ENCODE measurements at regions not wholly inside any gene's neighbourhood (a gene's known extent, or its start where the extent isn't known, plus 50 kb on each side); places are given as distances from the start of the nearest gene placed in this dataset.
"Not testable (repeated sequence)": the region's sequence is repeated elsewhere in the genome, so short reads cannot be mapped to it uniquely, and the experiment has no call there.

DNA sequence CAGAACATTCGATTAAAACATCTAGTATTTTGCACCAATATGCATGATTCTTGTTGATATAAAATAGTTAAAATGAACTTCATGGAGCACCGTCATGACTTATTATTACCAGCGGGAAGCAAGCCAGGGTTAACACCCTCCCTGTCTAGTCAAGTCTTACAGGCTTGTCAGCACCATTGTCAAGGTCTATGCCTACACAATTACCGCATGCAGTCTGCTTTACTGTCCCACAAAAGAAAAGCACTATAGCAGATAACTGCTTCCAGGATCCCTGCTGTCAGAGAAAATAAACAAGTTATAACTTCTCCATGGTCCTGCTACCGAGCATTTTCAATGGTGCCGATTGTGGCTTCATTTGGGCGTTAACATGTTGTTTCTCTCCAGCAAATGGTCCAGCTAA, 968.0 kb upstream of the FAM98A start:
- no peak for DNase-seq (ENCODE audit: low read depth, low spot score)

DNA sequence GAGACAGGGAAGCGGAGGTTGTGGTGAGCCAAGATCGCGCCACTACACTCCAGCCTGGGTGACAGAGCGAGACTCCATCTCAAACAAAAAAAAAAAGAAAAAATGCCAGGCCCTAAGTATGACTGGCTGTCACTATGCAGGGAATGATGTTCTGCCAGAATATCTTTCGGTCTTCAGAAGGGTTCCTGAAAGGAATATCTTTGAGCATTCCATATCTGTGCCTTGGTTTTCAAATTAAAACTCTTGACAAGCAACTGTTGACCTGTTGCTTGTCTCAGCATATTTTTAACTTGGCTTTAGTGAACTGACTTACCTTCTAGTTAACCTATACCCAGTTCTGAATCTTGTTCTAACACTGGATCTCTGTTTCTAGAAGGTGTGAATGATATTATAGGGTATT, 953.2 kb upstream of the FAM98A start:
- no peak for DNase-seq (ENCODE audit: low read depth, low spot score)

DNA sequence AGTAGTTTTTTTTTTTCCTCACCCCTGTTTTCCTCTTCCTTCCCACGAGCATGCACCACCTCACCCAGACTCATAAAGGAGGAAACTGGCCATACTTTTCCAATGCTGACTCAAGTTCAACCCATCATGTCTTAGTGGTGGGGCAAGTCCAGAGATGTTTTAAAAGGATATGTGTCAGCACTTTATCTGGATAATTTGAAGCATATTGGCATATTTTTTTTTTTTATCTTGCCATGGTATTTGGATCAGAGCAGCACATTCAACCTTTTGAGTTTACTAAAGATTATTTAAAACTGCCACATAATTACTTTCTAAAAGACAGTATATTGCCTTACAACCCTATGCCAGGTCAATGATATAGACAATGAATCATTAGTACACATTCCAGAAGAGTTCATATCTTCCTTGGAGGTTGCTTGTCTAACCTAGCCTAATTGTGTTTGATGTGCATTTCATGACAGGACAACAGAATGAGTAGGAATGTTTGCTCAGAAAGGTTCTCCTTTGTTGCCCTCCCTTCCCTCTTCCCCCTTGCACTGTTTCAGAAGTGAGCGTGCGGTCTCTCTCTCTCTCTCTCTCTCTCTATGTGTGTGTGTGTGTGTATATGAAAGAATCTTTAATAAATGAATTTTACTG, 950.7 kb upstream of the FAM98A start:
- DNase-seq (ENCODE audit: low read depth, low spot score), result no peak

DNA sequence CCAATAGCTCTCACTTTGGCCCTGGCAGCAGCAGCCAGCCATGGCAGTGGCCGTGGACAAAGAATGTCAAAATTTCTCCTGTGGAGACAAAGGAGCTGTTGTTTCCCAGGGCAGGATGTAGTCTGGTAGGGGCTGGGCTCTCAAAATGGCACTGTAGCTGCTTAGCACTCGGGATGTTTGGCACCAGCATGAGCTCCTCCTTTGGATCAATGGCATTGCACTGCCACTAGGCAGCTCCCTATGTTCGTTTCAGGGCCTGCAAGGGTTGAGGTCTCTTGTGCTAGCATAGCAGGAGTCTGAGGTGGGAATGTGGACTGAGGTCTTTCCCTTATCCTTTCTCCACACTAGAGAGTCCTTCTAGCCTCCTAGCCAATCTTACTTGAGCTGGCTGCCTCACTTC, 948.8 kb upstream of the FAM98A start:
- no peak for DNase-seq (ENCODE audit: low read depth, low spot score)

DNA sequence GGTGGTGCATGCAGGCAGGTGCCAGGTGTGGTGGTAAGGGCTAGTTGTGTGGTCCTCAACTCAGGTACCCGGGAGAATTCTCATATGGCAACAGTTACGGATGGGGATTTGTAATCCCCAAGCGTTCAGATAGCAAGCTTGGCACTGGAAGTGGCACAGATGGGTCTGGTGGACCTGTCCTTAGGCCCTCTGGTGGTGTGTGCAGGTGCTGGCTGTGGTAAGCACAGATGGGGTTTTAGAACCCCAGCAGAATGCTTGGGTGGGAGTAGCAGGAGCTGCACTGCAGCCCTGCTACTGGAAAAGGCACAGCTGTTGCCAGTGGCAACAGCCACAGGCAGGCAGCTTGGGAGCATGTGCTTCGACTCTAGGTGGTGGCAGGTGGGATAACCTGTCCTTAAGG, 948.2 kb upstream of the FAM98A start:
- DNase-seq (ENCODE audit: low read depth, low spot score), result no peak

DNA sequence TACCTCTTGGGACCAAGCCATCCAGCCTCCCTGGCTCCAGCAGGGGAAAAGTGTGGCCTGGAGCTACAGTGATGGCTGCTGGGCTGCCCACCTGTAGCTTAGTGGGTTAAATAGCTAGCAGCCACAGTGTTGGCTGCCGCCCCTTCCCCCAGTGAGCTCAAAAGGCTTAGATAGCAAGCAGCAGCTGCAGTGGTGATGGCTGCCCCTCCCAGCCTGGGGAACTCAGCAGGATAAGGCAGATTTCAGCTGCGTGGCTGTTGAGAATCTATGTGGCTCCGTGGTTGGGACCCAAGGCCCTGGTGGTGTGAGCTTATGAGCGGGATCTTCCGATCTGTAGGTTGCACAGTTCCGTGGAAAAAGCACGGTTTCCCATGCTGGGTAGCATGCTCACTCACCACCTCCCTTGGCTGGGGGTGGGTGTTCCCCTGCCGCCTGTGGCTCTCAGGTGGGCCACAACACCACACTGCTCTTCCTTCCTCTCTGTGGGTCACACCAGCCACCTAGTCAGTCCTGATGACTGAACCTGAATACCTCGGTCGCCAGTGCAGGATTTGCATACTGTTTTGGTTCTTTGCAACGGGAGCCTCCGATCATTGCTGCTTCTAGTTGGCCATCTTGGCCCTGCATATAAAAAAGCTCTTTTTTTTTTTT, 946.5 kb upstream of the FAM98A start:
- DNase-seq (ENCODE audit: low read depth, low spot score), result no peak

DNA sequence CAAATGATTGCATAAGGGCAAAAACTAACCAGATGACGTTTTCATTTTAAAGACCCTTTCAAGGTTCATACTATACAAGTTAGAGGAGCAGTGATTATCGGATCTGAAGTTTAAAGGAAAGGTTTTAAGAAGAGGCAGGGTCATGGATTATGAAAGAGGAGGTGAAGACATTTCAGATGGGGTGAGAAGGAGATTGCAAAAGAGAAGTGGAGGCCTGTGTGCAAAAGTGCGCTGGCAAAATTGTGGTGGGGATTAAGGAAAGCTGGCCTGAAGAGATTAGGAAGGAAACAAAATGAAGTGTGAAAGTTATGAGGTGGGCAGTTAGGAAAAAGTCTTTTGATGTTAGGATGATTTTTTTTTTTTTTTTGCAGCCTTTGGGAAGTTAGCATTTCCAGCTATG, 935.7 kb upstream of the FAM98A start:
- no peak for DNase-seq (ENCODE audit: low read depth, low spot score)

DNA sequence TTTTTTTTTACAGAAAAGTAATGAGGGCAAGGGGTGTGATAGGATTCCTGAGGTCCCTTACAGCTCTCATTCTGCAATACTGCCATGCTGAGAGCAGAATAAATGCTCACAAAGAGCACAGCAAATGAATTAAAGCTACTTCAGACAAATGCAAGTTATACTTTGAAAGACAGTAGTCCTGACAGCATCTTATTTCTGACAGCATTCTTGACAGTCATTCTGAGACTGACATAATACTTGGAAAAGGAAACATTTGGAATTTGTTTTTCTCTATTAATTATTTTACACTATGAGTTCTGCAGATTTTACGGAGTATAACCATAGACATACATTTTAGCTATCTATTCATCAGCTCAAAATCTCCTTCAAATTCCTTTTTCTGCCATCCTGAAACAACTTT, 935.2 kb upstream of the FAM98A start:
- no peak for DNase-seq (ENCODE audit: low read depth, low spot score)

DNA sequence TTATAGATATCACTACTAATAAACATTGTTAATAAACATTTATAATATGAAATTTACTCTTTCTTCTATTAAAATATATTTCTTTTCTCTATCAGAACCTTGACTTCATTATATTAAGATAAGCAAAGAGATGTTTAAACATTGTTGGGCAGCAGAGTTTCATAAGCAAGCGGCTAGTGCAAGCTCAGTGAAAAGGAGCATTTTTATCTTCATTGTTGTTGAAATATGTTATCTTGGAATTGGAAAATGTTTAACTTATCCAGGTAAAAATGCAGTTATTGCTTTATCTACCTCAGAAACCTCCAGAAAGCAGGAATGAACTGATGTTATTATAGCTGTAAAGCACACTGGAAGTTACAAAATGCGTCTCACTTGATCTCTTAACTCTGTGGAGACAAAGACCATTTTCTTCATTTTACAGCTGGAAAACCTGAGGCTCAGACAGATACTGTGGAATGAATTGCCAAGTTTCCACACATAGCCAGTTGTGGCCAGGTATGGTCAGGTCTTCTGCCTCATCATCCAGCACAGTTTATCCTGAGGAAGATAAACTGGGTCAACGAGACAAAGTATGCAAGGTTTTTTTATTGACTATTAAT, 934.6 kb upstream of the FAM98A start:
- DNase-seq (ENCODE audit: low read depth, low spot score), result no peak

DNA sequence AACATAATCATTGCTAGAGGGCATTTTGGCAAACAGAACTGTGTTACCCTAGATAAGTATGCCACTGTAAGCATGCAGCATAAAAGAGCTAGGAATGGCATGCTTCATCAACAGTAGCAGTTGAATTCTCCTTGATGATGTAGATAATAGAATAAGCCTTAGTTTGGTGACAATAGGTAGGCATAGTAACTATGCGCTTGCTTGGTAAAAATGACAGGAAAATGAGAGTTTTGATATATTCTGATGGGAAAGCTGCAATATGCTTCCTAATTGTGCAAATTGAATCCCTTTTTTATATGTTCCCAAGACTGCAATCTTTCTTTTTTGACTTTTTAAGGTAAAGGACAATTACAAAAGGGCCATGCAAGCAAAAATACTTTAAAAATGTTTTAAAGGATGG, 930.9 kb upstream of the FAM98A start:
- no peak for DNase-seq (ENCODE audit: low read depth, low spot score)

DNA sequence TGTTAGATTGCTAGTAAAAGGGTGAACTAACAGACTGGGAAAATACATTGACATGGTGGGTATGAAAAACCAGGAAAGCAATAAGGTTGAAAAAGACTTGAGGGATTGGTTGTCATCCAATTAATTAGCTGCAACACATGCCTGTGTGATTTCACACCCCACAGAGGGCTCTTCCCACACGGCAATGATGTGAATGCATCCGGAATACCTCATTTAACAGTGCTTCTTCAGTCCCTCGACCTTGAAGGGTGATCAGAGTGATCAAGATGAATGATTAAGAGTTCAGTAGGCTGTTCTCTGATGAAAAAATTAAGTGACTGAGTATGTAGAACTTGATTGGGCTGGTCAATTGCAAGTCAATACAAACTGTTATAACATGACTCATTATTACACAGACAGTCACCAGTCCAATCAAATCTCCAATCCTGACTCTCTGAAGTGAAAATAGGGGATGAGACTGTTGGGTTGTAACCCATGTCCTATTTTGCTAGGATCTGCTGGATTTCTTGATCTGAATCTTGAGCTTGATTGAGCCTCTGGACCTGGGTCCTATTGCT, 924.9 kb upstream of the FAM98A start:
- DNase-seq (ENCODE audit: low read depth, low spot score), result no peak

DNA sequence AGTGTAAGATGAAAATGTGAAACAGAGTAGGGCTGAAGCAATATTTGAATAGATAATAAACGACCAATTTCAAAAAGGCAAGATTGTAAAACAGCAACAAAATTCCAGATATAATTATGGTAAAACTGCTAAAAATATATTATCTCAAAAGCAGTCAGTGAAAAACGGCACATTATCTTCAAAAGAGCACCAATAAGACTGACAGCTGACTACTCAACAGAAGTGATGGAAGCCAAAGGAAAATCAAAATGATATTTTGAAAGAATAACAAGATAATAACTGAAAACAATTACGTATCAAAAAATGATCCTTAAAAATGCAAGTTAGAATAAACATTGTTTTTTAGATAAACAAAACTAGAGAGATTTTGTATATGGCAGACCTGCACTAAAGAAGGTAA, 920.6 kb upstream of the FAM98A start:
- DNase-seq (ENCODE audit: low read depth, low spot score), result no peak

DNA sequence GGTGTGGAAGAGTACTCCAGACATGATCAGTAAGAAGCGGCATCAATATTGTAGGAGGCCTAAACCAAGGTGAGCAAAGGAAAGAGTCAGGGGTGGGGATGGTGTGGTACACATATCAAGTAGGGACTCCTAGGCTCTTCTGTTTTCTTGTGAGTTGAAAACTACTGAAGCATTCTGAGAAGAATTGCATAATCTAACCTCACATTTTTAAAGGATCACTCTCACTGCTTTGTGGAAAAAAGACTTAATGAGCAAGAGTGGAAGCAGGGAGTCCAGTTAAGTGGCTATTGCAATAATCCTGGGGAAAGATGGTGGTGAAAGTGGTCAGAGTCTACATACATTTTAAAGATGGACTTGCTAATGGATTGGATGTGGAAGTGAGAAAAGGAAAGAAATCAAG, 899.5 kb upstream of the FAM98A start:
- no peak for DNase-seq (ENCODE audit: low read depth, low spot score)

DNA sequence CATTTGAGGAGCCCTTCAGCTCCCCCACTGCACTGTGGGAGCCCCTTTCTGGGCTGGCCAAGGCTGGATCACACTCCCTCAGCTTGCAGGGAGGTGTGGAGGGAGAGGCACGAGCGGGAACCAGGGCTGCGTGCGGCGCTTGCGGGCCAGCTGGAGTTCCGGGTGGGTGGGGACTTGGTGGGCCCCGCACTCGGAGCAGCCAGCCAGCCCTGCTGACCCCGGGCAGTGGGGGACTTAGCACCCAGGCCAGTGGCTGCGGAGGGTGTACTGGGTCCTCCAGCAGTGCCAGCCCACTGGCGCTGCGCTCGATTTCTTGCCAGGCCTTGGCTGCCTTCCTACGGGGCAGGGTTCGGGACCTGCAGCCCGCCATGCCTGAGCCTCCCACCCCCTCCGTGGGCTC, 895.1 kb upstream of the FAM98A start:
- not testable (repeated sequence) for DNase-seq (ENCODE audit: low read depth, low spot score)

DNA sequence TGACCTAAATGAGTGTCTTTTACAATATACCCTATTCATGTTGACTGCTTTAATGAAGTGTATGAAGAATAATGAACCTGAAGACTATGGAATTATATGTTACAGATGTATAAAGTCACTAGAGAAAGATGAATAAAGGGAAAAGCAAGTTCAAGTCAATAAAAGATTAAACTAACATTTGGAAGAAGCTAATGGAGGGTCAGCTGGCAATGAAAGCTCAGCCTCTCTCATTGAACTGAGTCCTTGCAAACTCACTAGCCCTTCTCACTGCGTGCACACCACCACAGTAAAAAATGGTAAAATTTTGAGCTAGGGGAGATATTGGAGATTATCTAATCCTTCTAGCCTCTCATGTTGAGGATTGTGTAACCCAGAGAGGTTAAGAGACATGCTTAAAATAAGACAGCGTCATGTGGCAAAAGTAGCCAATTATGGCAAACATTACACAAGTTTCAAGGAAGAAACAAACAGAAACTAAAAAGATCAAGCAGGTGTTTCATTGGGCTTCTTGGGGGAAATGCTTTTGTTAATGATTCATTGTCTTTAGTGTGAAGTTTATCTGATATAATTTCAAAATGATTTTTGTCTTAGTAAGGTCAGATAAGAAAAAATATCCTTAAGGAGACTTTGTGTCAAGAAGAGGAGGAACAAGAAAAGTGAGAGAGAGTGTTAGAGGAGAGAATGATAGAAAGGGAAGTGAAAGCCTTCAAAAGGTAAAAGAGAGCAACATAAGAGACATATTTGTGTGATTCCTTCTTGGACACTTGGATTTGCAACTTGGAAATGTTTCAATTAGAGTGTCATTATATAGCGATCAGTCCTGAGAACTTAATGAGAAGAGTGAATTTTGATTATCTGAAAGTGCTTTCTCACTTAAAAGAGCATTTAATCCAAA, 893.7 kb upstream of the FAM98A start:
- DNase-seq (ENCODE audit: low read depth, low spot score), result no peak

DNA sequence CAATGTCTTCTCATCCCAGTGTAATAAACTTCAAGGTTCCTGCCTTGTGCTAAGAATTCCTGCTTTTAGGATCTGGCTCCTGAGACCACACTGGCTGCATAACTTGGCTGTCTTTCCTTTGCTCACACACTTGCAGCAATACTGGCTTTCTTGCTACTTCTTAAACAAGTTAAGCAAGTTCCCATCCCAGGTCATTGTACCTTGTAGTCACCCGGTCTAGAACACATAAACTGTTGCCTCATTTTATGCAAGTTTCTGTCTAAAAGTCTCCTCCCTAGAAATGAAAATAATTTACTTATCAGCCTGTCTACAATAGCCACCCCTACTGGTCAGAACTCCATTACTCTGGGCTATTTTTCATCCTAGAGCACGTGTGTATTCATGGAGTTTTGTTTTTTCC, 887.9 kb upstream of the FAM98A start:
- no peak for DNase-seq (ENCODE audit: low read depth, low spot score)

DNA sequence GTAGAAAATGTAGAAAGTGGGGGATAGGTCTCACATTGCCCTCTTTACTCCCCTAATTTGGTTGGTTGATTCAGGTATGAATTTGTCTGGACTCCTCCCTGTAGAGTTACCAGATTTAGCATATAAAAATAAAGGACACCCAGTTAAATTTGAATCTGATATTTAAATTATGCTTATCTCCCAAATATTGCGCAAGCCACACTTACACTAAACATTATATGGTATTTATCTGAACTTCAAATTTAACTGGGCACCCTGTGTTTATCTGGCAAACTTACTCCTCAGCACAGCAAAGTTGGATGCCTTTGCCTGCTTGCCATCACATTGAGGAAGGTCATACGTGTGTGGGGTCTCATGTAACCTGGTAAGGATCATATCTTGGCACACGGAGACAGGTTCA, 882.4 kb upstream of the FAM98A start:
- no peak for DNase-seq (ENCODE audit: low read depth, low spot score)

DNA sequence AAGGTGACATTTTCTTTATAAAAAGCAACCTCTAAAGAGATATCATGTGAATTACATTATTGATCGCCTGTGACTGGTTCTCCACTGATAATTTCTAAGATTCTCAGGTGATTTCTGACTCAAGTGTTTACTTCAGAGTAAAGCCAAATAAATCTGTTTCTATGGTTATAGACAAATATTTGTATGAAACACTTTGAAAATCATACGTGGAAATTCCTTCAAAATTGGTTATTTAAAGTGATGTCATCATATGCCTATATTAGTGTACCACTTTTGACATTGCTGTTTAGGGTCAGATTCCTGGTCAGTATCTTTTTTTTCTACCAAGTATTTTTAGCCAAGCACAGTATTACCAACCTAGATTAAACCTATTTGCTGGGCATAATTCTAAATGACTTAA, 881.3 kb upstream of the FAM98A start:
- no peak for DNase-seq (ENCODE audit: low read depth, low spot score)

DNA sequence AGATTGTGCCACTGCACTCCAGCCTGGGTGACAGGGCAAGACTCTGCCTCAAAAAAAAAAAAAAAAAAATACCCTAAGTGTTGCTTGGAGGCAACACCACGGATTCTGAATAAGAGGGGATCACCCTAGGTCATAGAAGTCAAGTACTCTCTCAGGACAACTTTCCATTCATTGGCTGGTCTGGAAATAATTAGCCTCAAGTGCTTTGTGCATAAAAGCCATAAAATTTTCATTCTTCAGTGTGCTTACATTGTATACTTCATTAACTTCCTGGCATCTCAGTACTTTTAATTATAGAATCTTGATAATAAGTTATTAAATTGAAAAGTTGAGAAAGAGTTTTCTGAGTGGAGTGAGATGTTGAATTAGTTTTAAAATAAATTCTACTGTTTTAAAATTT, 876.1 kb upstream of the FAM98A start:
- DNase-seq (ENCODE audit: low read depth, low spot score), result no peak

DNA sequence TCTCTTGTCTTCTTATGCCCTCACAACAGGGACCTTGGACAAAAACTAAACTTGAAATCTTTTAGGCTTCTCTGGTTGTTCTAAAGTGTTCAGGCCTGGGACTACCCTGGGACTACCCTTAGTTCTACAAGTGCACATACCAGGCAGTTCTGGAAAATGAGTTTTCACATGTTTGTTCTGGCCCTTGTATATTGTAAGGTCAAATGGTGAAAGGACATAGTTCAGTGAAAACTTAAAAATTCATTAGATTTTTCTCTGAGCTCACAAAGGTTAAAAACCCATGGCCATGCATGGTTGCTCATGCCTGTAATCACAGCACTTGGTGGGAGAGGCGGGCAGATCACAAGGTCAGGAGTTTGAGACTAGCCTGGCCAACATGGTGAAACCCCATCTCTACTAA, 875.5 kb upstream of the FAM98A start:
- no peak for DNase-seq (ENCODE audit: low read depth, low spot score)

DNA sequence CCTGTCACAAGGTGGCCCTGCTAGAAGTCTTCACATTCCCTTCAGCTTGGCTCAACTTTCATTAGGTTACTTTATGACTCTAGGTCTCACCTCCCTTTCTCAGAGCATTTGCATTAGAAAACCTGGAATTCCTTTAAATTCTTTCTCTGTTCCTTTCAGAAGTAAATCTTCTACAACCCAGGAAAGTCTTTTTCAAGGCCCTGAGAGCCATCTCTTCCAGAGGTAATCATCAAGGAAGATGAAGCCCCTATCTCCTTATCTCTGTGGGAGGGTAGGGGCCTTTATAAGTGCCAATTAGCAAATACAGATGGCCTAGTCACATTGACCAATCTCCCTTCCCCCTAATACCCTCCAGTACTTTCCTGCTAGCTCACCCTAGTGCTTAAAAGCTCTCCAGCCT, 848.0 kb upstream of the FAM98A start:
- DNase-seq (ENCODE audit: low read depth, low spot score), result no peak

DNA sequence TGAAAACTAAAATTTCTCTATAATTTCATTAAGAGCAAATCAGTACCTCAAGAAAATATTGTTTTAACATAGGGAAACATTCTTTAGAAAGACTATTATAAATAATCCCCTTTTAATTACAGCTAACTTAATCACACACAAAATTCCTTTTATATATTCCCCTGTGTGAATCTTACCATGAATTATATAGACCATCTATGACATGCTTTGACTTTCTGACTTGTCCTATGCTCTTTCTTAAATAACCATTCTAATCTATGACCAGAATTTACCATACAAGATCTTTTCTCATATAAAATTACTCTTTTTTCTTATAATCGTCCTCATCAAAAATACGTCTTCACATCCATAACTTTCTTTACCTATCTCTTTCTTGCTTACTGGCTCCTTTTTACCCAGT, 824.2 kb upstream of the FAM98A start:
- DNase-seq (ENCODE audit: low read depth, low spot score), result no peak

Data from smooth muscle cell of the brain vasculature (primary cell).